Cardiac fibroblast (primary cell): ENCODE measurements at regions not wholly inside any gene's neighbourhood (a gene's known extent, or its start where the extent isn't known, plus 50 kb on each side); places are given as distances from the start of the nearest gene placed in this dataset.

ENCODE experiments used
- DNase-seq, 2 donors: peaks; one replicate each; pipeline versions ENCODE4 v3.0.0 to v3.0.0-alpha.2; 2010; ENCODE audit warnings: low read depth in 2 of 2
- H3K4me3 ChIP-seq, 2 donors: replicated peaks in 1 of 2; 1 replicate in 1 of 2; 2 replicates in 1 of 2; pipeline ENCODE4 v1.5.1; 2011; ENCODE audit warnings: low read depth in 2 of 2, low read length in 2 of 2, mild to moderate bottlenecking in 2 of 2, moderate library complexity in 1 of 2
- TF ChIP-seq, protein P1 (sequence below): IDR thresholded peaks from one replicate; pipeline ENCODE4 v1.5.1; 2011; ENCODE audit warnings: low read depth, mild to moderate bottlenecking, low read length, inconsistent platforms

GRCh38 chr6:126907312-126907711 is 211.2 kb upstream of the RSPO3 start:
- DNase-seq = no peak
- H3K4me3 ChIP-seq = no peak overlapping the region
- TF ChIP-seq, protein P1, sequence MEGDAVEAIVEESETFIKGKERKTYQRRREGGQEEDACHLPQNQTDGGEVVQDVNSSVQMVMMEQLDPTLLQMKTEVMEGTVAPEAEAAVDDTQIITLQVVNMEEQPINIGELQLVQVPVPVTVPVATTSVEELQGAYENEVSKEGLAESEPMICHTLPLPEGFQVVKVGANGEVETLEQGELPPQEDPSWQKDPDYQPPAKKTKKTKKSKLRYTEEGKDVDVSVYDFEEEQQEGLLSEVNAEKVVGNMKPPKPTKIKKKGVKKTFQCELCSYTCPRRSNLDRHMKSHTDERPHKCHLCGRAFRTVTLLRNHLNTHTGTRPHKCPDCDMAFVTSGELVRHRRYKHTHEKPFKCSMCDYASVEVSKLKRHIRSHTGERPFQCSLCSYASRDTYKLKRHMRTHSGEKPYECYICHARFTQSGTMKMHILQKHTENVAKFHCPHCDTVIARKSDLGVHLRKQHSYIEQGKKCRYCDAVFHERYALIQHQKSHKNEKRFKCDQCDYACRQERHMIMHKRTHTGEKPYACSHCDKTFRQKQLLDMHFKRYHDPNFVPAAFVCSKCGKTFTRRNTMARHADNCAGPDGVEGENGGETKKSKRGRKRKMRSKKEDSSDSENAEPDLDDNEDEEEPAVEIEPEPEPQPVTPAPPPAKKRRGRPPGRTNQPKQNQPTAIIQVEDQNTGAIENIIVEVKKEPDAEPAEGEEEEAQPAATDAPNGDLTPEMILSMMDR = no peak

DNA sequence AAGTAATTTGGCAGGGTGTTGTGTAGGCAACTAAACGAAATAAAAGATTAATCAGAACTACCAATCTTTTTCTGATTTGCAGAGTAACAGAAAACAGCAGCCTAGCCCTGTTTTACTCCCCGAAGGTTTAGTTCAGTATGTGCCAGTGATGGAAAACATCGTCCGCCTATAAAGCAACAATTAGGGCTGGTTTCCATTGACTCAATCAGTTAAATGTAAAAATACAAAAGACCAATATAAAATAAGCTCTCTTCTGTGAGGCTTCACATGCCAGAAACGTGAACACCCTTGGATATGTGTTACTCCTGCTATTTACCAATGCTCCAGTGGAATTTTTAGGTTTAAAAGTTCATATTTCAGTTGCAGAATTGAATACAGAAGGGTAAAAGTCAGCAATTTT is 210.5 kb upstream of the RSPO3 start:
- no peak overlapping the region for H3K4me3 ChIP-seq
- TF ChIP-seq, protein P1 = no peak
- no peak for DNase-seq

DNA sequence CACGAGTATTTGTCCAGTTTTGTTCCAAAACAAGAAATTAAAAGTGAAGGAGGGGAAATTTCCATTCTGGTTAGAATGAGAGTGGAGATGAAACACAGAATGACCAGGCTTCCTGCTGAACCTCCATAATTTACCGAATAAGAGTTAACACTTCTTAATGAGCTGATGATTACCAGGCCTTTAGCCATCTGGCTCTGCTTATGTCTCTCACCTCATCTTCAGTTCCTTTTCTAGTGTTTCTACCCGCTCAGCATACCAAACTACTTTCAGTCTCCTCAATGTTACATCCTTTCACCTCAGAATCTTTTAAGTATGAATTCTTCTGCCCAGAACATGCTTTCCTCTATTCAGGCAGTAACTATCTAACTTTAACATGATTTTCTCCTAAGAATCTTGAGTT is 209.0 kb upstream of the RSPO3 start:
- no peak overlapping the region for H3K4me3 ChIP-seq
- TF ChIP-seq, protein P1 = no peak
- no peak for DNase-seq

- DNase-seq = no peak
- H3K4me3 ChIP-seq = no peak overlapping the region
- TF ChIP-seq, protein P1 = no peak
Measured at GRCh38 chr6:126913651-126914050, 204.8 kb upstream of the RSPO3 start.

DNA sequence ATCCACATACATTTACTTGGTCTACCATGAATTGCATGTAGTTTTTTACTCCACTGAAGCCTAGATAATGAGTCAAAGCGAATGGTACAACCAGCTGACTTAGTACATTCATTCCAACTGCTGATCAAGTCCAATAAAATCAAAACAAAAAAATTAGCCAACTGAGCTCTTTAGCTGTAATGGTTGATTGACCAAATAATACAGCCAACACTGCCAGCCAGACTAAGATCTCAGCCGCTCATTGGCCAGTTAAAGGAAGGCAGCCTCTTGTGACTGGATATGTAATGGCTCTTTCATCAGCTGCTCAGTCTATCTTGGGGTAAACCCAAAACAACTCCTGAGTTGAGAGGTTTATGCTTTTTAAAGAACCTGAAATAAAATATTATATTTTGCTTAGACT is 204.3 kb upstream of the RSPO3 start:
- TF ChIP-seq, protein P1 = no peak
- H3K4me3 ChIP-seq = no peak overlapping the region
- no peak for DNase-seq

DNA sequence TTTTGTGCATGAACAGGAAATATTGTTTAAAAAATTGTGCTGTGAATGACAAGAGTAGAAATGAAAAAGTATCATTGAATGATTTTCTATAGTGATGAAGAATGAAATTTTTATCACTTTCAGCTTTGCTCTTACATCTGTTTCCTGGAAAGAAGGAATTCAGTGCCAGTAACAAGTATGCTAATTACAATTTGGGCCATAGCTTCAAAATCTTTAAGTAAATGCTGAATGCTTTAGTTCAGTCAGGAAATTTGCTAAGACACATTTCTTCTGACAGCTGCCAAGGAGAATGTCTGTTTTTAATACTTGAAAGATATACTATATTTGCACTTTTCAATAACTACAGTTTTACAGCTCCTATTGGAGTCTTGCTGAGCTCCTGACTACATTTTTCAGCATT is 203.7 kb upstream of the RSPO3 start:
- TF ChIP-seq, protein P1 = no peak
- H3K4me3 ChIP-seq = no peak overlapping the region
- no peak for DNase-seq

GRCh38 chr6:126919947-126920346 is 198.5 kb upstream of the RSPO3 start:
- peak; percentile 78 to 99 for DNase-seq
- TF ChIP-seq, protein P1 = no peak

More at GRCh38 chr6:126919947-126920346, 198.5 kb upstream of the RSPO3 start:
- H3K4me3 ChIP-seq = no peak overlapping the region
